ENCODE measurements at regions not wholly inside any gene's neighbourhood (a gene's known extent, or its start where the extent isn't known, plus 50 kb on each side); places are given as distances from the start of the nearest gene placed in this dataset.
"Not testable (repeated sequence)": the region's sequence is repeated elsewhere in the genome, so short reads cannot be mapped to it uniquely, and the experiment has no call there.

- Histone ChIP-seq H3K27ac (no peak overlapping the region), H3K36me3 (no peaks in the 10 kb centered on the region), H3K4me3 (no peak overlapping the region), H3K4me1 (peaks cover 21% of the 10 kb centered on the region), H3K27me3 (no peaks in the 10 kb centered on the region), H3K9me3 (no peaks in the 10 kb centered on the region)
- intact Hi-C loops (cut with DNase I): no loop called here
- DNase-seq (ENCODE audit: extremely low spot score in 2 of 2): no peak
- TF ChIP-seq CTCF (IDR thresholded peaks at IDR 0.05) (no peak), POLR2A (IDR thresholded peaks at IDR 0.05) (no peak), POLR2AphosphoS5 (IDR thresholded peaks at IDR 0.05; ENCODE audit: insufficient read depth in 1 of 2, low read depth in 1 of 2) (no peak)
These were observed 357.2 kb downstream of the CD83 start for GRCh38 chr6:14474816-14475215.

DNA sequence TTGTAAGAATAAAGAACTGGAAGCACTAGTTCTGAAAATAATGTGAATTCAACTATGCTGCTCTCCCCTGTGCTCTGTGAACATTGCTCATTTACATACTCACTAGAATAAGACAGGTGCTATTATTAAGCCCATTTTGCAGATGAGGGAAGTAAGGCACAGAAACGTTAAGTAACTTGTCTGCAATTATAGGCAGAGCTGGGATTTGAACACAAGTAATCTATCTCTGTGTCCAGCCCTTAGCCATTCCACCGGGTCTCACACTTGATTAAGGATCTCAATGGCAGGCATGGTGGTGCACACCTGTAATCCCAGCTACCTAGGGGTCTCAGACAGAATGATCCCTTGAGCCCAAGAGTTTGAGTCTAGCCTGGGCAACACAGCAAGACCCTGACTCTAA, 357.7 kb downstream of the CD83 start:
- H3K27ac ChIP-seq: no peak overlapping the region
- no peak overlapping the region for H3K4me3 ChIP-seq
- TF ChIP-seq POLR2A (IDR thresholded peaks at IDR 0.05) (no peak), POLR2AphosphoS5 (IDR thresholded peaks at IDR 0.05; ENCODE audit: insufficient read depth in 1 of 2, low read depth in 1 of 2) (no peak), CTCF (IDR thresholded peaks at IDR 0.05) (no peak)
- H3K9me3 ChIP-seq: no peaks in the 10 kb centered on the region
- intact Hi-C loops (cut with DNase I): no loop called here
- H3K4me1 ChIP-seq: peaks cover 21% of the 10 kb centered on the region
- H3K36me3 ChIP-seq: no peaks in the 10 kb centered on the region
- no peaks in the 10 kb centered on the region for H3K27me3 ChIP-seq
- DNase-seq (ENCODE audit: extremely low spot score in 2 of 2): no peak

- peak in 1 of 2 donors; percentile 95 for DNase-seq (ENCODE audit: extremely low spot score in 2 of 2)
- H3K27me3 ChIP-seq: no peaks in the 10 kb centered on the region
- TF ChIP-seq CTCF (IDR thresholded peaks at IDR 0.05): no peak
- TF ChIP-seq POLR2AphosphoS5 (IDR thresholded peaks at IDR 0.05; ENCODE audit: insufficient read depth in 1 of 2, low read depth in 1 of 2): peak; percentile 60 to 68
- no peaks in the 10 kb centered on the region for H3K36me3 ChIP-seq
- intact Hi-C loops (cut with DNase I): no loop called here
- H3K27ac ChIP-seq: peak overlapping the region; percentile 66
- peaks cover 21% of the 10 kb centered on the region for H3K4me1 ChIP-seq
- no peaks in the 10 kb centered on the region for H3K9me3 ChIP-seq
- H3K4me3 ChIP-seq: peak overlapping the region in 1 of 2 donors; percentile 3
These were observed 359.4 kb downstream of the CD83 start for GRCh38 chr6:14476793-14477531.

GRCh38 chr6:14477559-14477958, 360.0 kb downstream of the CD83 start:
- Histone ChIP-seq H3K27me3 (no peaks in the 10 kb centered on the region), H3K4me3 (no peak overlapping the region), H3K36me3 (no peaks in the 10 kb centered on the region), H3K27ac (no peak overlapping the region), H3K9me3 (no peaks in the 10 kb centered on the region), H3K4me1 (peaks cover 21% of the 10 kb centered on the region)
- TF ChIP-seq POLR2AphosphoS5 (IDR thresholded peaks at IDR 0.05; ENCODE audit: insufficient read depth in 1 of 2, low read depth in 1 of 2): no peak
- no peak for TF ChIP-seq CTCF (IDR thresholded peaks at IDR 0.05)
- no peak for TF ChIP-seq POLR2A (IDR thresholded peaks at IDR 0.05)
- no peak for DNase-seq (ENCODE audit: extremely low spot score in 2 of 2)
- intact Hi-C loops (cut with DNase I): no loop called here

- Histone ChIP-seq H3K4me1 (peaks cover 21% of the 10 kb centered on the region), H3K27me3 (no peaks in the 10 kb centered on the region), H3K27ac (no peak overlapping the region), H3K9me3 (no peaks in the 10 kb centered on the region), H3K36me3 (no peaks in the 10 kb centered on the region), H3K4me3 (no peak overlapping the region)
- intact Hi-C loops (cut with DNase I): no loop called here
- no peak for DNase-seq (ENCODE audit: extremely low spot score in 2 of 2)
- TF ChIP-seq CTCF (IDR thresholded peaks at IDR 0.05) (no peak), POLR2AphosphoS5 (IDR thresholded peaks at IDR 0.05; ENCODE audit: insufficient read depth in 1 of 2, low read depth in 1 of 2) (no peak), POLR2A (IDR thresholded peaks at IDR 0.05) (no peak)
These were observed 361.0 kb downstream of the CD83 start for GRCh38 chr6:14478381-14479225.

DNA sequence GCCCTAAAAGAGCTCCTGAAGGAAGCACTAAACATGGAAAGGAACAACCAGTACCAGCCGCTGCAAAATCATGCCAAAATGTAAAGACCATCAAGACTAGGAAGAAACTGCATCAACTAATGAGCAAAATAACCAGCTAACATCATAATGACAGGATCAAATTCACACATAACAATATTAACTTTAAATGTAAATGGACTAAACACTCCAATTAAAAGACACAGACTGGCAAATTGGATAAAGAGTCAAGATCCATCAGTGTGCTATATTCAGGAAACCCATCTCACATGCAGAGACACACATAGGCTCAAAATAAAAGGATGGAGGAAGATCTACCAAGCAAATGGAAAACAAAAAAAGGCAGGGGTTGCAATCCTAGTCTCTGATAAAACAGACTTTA, 364.4 kb downstream of the CD83 start:
- H3K9me3 ChIP-seq; H3K4me1 ChIP-seq; H3K4me3 ChIP-seq; intact Hi-C loops (cut with DNase I); H3K36me3 ChIP-seq; H3K27me3 ChIP-seq; H3K27ac ChIP-seq; DNase-seq (ENCODE audit: extremely low spot score in 2 of 2): not testable (repeated sequence)
